GM12878 (cell line): ENCODE measurements at regions not wholly inside any gene's neighbourhood (a gene's known extent, or its start where the extent isn't known, plus 50 kb on each side); places are given as distances from the start of the nearest gene placed in this dataset.

ENCODE experiments used
- ATAC-seq: fragments of 200-7000 bp; cut with Tn5 transposase; 3 replicates; pipeline ENCODE4 v1.9.1; 2020; ENCODE audit warnings: mild to moderate bottlenecking, moderate library complexity
- BruUV-seq: library from RNA; stranded (reverse); fragments of 400-500 nt; replicated peaks from 2 replicates; lab custom pipeline; 2021; lab: Mats Ljungman, UMichigan
- CTCF ChIA-PET: fragments of 300-600 bp; sonication (Branson Sonifier 250); formaldehyde crosslinking; extraction: SDS; loops from one replicate; lab custom pipeline; 2021; ENCODE audit warnings: inconsistent platforms; lab: Yijun Ruan, JAX
- POLR2A ChIA-PET: fragments of 350-600 bp; formaldehyde crosslinking; extraction: SDS; loops from one replicate; lab custom pipeline; 2021; ENCODE audit warnings: inconsistent platforms; lab: Charles Lee
- RAD21 ChIA-PET: fragments of 300-600 bp; sonication (Branson Sonifier 250); formaldehyde crosslinking; loops from one replicate; lab custom pipeline; 2023; ENCODE audit warnings: antibody characterized with exemption; ENCODE audit not compliant: unreplicated experiment; lab: Charles Lee
- SMC1A ChIA-PET: fragments of 300-600 bp; sonication (Branson Sonifier 250); formaldehyde crosslinking; loops from one replicate; lab custom pipeline; 2023; ENCODE audit not compliant: unreplicated experiment, uncharacterized antibody; lab: Charles Lee
- DNase-seq: peaks from one replicate; pipeline ENCODE4 v3.0.0-alpha.2; 2011; ENCODE audit warnings: low read depth, low spot score
- FAIRE-seq: peaks from 3 replicates; lab custom pipeline; 2011; peaks lifted over from hg19 to GRCh38; lab: Jason Lieb, UNC
- H2AFZ ChIP-seq: 2 replicates; pipeline ENCODE4 v1.6.0; 2011; ENCODE audit warnings: low read depth, low read length, control low read depth; ENCODE audit not compliant: control insufficient read depth
- H3K27ac ChIP-seq: 2 replicates; pipeline ENCODE4 v1.5.1; 2011; ENCODE audit warnings: control low read depth; ENCODE audit not compliant: control insufficient read depth, insufficient read depth
- H3K27me3 ChIP-seq, 2 experiments: replicated peaks in 1 of 2; 2 replicates each; pipeline versions ENCODE4 v1.6.0 to v1.6.1; 2011; ENCODE audit warnings: low read length in 1 of 2; ENCODE audit not compliant: control insufficient read depth in 2 of 2, insufficient read depth in 2 of 2
- H3K36me3 ChIP-seq, 2 experiments: 2 replicates each; pipeline ENCODE4 v1.5.1; 2011; ENCODE audit warnings: low read length in 1 of 2; ENCODE audit not compliant: control insufficient read depth in 2 of 2, insufficient read depth in 2 of 2
- H3K4me1 ChIP-seq: 2 replicates; pipeline ENCODE4 v1.6.1; 2011; ENCODE audit warnings: mild to moderate bottlenecking, low read length, moderate library complexity, mixed read lengths; ENCODE audit not compliant: control insufficient read depth, insufficient read depth
- H3K4me2 ChIP-seq: 2 replicates; pipeline ENCODE4 v1.6.0; 2011; ENCODE audit warnings: control low read depth; ENCODE audit not compliant: control insufficient read depth, insufficient read depth
- H3K4me3 ChIP-seq: fragments of 200-600 bp; sonication (generic); 2 replicates; pipeline ENCODE4 v1.5.1; 2016
- H3K79me2 ChIP-seq: 2 replicates; pipeline ENCODE4 v1.6.0; 2011; ENCODE audit warnings: low read length; ENCODE audit not compliant: control insufficient read depth, insufficient read depth
- H3K9ac ChIP-seq: 2 replicates; pipeline ENCODE4 v1.8.0; 2011; ENCODE audit warnings: low read length, control low read depth, mixed read lengths; ENCODE audit not compliant: control insufficient read depth, insufficient read depth
- H3K9me3 ChIP-seq: replicated peaks from 3 replicates; pipeline ENCODE4 v1.5.1; 2011; ENCODE audit warnings: mild to moderate bottlenecking, low read length; ENCODE audit not compliant: control insufficient read depth, insufficient read depth
- H4K20me1 ChIP-seq: 2 replicates; pipeline ENCODE4 v1.6.0; 2011; ENCODE audit not compliant: control insufficient read depth, insufficient read depth
- BCL3 ChIP-seq: IDR thresholded peaks from 2 replicates; pipeline ENCODE4 v1.6.1; 2011; ENCODE audit warnings: borderline replicate concordance, low read depth, mild to moderate bottlenecking, moderate library complexity, low read length; ENCODE audit not compliant: insufficient read depth, poor library complexity, severe bottlenecking
- CUX1 ChIP-seq: IDR thresholded peaks from 2 replicates; pipeline ENCODE4 v1.6.1; 2012; ENCODE audit warnings: improper control_type of control experiment, low read depth, low read length; ENCODE audit not compliant: insufficient replicate concordance
- E2F4 ChIP-seq: IDR thresholded peaks from 2 replicates; pipeline ENCODE4 v1.6.1; 2012; ENCODE audit warnings: low read depth, low read length, improper control_type of control experiment
- EED ChIP-seq: sonication (generic); IDR thresholded peaks from 2 replicates; pipeline ENCODE4 v1.6.1; 2016; ENCODE audit warnings: antibody characterized with exemption, low read depth
- HDAC2 ChIP-seq: fragments of 200-600 bp; sonication (generic); IDR thresholded peaks from 2 replicates; pipeline ENCODE4 v1.6.1; 2017
- IRF4 ChIP-seq: IDR thresholded peaks from 2 replicates; pipeline ENCODE4 v1.6.1; 2011; ENCODE audit warnings: low read depth, low read length
- JUNB ChIP-seq: IDR thresholded peaks from 2 replicates; pipeline ENCODE4 v1.6.1; 2016; ENCODE audit warnings: antibody characterized with exemption, mild to moderate bottlenecking
- MTA2 ChIP-seq: fragments of 450-650 bp; IDR thresholded peaks from 2 replicates; pipeline ENCODE4 v1.6.1; 2016; ENCODE audit warnings: low read depth, mild to moderate bottlenecking, moderate library complexity
- SUZ12 ChIP-seq: fragments of 200-600 bp; sonication (generic); IDR thresholded peaks from one replicate; pipeline ENCODE4 v1.6.1; 2018; ENCODE audit warnings: antibody characterized with exemption, mild to moderate bottlenecking; ENCODE audit not compliant: unreplicated experiment
- ZBTB4 ChIP-seq: fragments of 450-650 bp; formaldehyde crosslinking; IDR thresholded peaks from 2 replicates; pipeline ENCODE4 v1.4.0; 2022; ENCODE audit warnings: mild to moderate bottlenecking, moderate library complexity
- WGBS: methylation state at CpG from one replicate; pipeline ENCODE4 v1.1.6; 2016; ENCODE audit warnings: low lambda C conversion rate; ENCODE audit not compliant: insufficient replicate concordance, insufficient coverage; ENCODE audit errors: missing lambda C conversion rate; 5-methylcytosine and 5-hydroxymethylcytosine counted together
- in situ Hi-C: fragments of 300-500 bp; cut with MboI; formaldehyde crosslinking; loops from 9 replicates; pipeline ENCODE4 v1.14.3; 2018; ENCODE audit warnings: mixed read lengths
- intact Hi-C: fragments of 100-400 bp; cut with micrococcal nuclease; formaldehyde crosslinking; loops from one replicate; pipeline ENCODE4 v1.14.2; 2022; ENCODE audit not compliant: unreplicated experiment

GRCh38 chr12:29930503-29930902 lies 146.8 kb upstream of the TMTC1 start (continued):
- TF ChIP-seq MTA2 (no peak), IRF4 (no peak), CUX1 (no peak), JUNB (no peak)
- TF ChIP-seq, all 136 proteins: peak for 0

DNA sequence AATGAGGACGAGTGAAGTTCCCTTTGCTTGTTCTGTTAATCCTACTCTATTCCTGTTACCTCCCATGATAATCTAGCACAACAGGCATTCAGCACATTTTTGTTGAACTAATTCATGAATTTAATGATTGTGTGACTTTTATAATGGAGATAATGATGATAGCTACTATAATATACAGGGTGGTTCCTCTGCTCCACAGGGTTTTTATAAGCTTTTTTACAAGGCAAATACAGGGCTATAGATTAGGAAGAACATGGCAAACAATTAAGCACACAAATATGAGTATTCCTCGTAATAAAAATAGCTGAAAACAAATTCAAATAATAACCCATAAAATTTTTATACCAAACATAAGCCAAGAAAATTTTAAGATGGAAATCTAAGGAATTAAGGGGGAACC lies 145.6 kb upstream of the TMTC1 start:
- CTCF ChIA-PET, result no interaction called here
- H3K4me2 ChIP-seq, result no peak overlapping the region
- no peaks in the 10 kb centered on the region for H3K9me3 ChIP-seq
- RAD21 ChIA-PET, result no interaction called here
- intact Hi-C loops (no loop called here), in situ Hi-C loops (no loop called here)
- H3K4me1 ChIP-seq, result no peaks in the 10 kb centered on the region
- no peaks in the 10 kb centered on the region for H3K79me2 ChIP-seq
- ATAC-seq, result no peak
- BruUV-seq, result no TSS peak
- no peak overlapping the region for H3K27ac ChIP-seq
- H2AFZ ChIP-seq, result no peak overlapping the region
- H3K9ac ChIP-seq, result no peak overlapping the region
- H4K20me1 ChIP-seq, result no peaks in the 10 kb centered on the region
- H3K36me3 ChIP-seq, result no peaks in the 10 kb centered on the region
- SMC1A ChIA-PET, result no interaction called here
- POLR2A ChIA-PET, result no interaction called here
- no peak for DNase-seq
- no peaks in the 10 kb centered on the region for H3K27me3 ChIP-seq
- WGBS, result 0% methylated on average over 2 of the region's 2 CpGs
- H3K4me3 ChIP-seq, result no peak overlapping the region
- FAIRE-seq, result no peak
- TF ChIP-seq BCL3, result no peak
- TF ChIP-seq SUZ12, result no peak
- TF ChIP-seq HDAC2, result no peak
- TF ChIP-seq EED, result no peak
- no peak for TF ChIP-seq E2F4
- TF ChIP-seq ZBTB4 (CRISPR knock-in tag), result no peak
